ENCODE measurements at regions not wholly inside any gene's neighbourhood (a gene's known extent, or its start where the extent isn't known, plus 50 kb on each side); places are given as distances from the start of the nearest gene placed in this dataset.

DNA sequence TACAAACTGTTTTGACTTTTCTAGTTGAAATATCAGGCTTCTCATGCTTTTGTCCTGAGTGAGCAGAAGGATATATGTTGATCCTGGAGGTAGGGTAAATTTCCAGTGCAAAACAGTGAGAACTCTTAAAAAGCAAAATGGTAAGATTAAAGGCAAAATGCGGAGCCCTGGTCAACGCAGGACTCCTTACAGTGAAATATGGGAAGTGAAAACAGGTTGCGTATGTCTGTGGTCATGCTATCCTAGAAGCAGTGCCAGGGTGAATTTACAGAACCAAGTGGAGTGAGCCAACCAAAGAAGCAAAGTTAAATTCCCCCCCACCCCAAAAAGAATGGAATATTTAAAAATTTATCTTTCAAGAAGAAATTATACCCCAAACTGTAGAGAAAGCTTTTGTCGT, 256.4 kb downstream of the NR2F2 start:
- Mint-ChIP-seq H3K27ac (no peak overlapping the region), H3K4me1 (ENCODE audit: low read depth) (no peaks in the 10 kb centered on the region), H3K36me3 (ENCODE audit: low read depth) (no peaks in the 10 kb centered on the region), H3K4me3 (no peak overlapping the region), H3K9me3 (no peaks in the 10 kb centered on the region), H3K27me3 (ENCODE audit: insufficient read depth) (no peaks in the 10 kb centered on the region)
- intact Hi-C loops (cut with micrococcal nuclease) = loop anchor here (5.0 to 10.0 kb wide), 2 partner anchors 152 to 230 kb away; no protein-coding TSS in a partner anchor
- DNase-seq (ENCODE audit: low spot score) = no peak

DNA sequence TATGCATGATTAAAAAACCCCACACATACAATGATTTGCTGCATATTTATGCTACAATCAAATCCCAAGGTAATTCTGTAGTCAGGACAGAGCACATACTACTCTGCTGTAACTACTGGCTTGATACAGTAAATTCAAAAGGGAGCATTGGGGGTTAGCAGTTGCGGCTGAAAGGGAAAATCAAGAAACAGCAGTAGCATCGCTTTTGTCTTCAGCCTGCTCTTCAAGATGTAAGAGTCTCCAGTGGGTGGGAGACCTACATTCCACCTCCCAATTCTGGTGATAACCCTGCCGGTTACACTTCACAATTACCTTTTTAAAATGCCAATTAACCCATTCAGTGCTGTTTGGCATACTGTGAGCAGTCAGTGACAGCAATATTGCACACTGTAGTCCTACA, 259.4 kb downstream of the NR2F2 start:
- H3K27me3 Mint-ChIP-seq (ENCODE audit: insufficient read depth) = no peaks in the 10 kb centered on the region
- H3K4me1 Mint-ChIP-seq (ENCODE audit: low read depth) = no peaks in the 10 kb centered on the region
- no peak overlapping the region for H3K27ac Mint-ChIP-seq
- intact Hi-C loops (cut with micrococcal nuclease) = loop anchor here (5.0 to 10.0 kb wide), 2 partner anchors 155 to 233 kb away; no protein-coding TSS in a partner anchor
- H3K9me3 Mint-ChIP-seq = no peaks in the 10 kb centered on the region
- no peaks in the 10 kb centered on the region for H3K36me3 Mint-ChIP-seq (ENCODE audit: low read depth)
- no peak for DNase-seq (ENCODE audit: low spot score)
- no peak overlapping the region for H3K4me3 Mint-ChIP-seq

DNA sequence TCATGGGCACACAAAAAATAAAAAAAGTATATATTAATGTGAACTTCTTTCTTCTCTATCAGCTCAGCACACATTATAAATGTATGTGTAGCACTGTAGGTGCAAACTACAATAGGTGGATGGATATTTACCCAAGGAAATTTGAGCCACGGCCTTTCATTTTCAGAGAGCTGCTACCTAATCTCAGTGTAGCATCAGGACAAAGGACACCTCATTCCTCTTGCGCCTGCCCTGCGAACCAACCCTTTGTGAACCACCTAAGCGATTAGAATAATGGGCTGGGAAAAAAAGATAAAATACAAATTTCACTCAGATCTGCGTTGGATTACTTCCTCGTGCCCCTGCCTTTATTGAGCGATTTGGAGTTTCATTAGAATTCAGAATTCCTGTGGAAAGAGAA, 263.2 kb downstream of the NR2F2 start:
- H3K9me3 Mint-ChIP-seq = no peaks in the 10 kb centered on the region

DNA sequence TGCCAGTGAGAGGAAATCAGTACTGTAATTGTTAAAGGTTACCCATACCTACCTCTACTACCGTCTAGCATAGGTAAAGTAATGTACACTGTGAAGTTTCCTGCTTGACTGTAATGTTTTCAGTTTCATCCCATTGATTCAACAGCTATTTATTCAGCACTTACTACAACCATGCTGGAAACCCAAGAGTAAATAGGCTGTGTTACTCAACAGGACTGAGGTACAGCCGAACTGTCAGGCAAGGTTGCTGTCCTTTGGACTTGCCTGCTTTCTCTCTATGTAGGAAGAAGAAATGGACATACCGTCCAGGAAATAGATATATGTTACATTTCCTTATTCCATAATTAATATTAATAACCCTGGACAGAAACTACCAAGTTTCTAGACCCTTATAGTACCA, 265.5 kb downstream of the NR2F2 start:
- Mint-ChIP-seq H3K9me3 (no peaks in the 10 kb centered on the region), H3K4me1 (ENCODE audit: low read depth) (no peaks in the 10 kb centered on the region), H3K27ac (no peak overlapping the region), H3K36me3 (ENCODE audit: low read depth) (no peaks in the 10 kb centered on the region), H3K27me3 (ENCODE audit: insufficient read depth) (no peaks in the 10 kb centered on the region), H3K4me3 (no peak overlapping the region)
- DNase-seq (ENCODE audit: low spot score) = no peak
- intact Hi-C loops (cut with micrococcal nuclease) = no loop called here

More for the DNA sequence above, 263.2 kb downstream of the NR2F2 start:
- no peak for DNase-seq (ENCODE audit: low spot score)
- Mint-ChIP-seq H3K36me3 (ENCODE audit: low read depth) (no peaks in the 10 kb centered on the region), H3K27ac (no peak overlapping the region), H3K4me1 (ENCODE audit: low read depth) (no peaks in the 10 kb centered on the region), H3K27me3 (ENCODE audit: insufficient read depth) (no peaks in the 10 kb centered on the region), H3K4me3 (no peak overlapping the region)
- intact Hi-C loops (cut with micrococcal nuclease) = no loop called here

- Mint-ChIP-seq H3K4me3 (no peak overlapping the region), H3K4me1 (ENCODE audit: low read depth) (no peaks in the 10 kb centered on the region), H3K27me3 (ENCODE audit: insufficient read depth) (no peaks in the 10 kb centered on the region), H3K27ac (no peak overlapping the region), H3K36me3 (ENCODE audit: low read depth) (no peaks in the 10 kb centered on the region), H3K9me3 (no peaks in the 10 kb centered on the region)
- intact Hi-C loops (cut with micrococcal nuclease) = no loop called here
- no peak for DNase-seq (ENCODE audit: low spot score)
Measured at GRCh38 chr15:96598514-96598913, 268.0 kb downstream of the NR2F2 start.

DNA sequence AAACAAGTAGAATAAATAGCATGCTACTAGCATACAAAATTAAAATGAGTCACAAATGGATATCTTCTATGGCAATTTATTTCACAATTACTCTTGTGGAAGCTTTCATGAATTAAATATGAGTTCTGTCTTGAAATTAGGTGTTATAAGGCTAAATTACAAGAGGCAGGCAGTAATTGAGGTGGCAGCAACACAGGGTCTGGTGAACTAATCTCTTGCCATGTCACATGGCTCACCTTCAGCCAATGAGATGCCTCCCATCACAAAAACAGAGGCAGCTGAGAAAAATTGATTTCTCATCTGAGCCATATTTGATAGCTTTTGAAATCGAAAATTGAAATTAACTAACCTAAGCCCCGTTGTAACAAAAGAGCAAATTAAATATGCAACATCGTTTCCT, 268.8 kb downstream of the NR2F2 start:
- no peak for DNase-seq (ENCODE audit: low spot score)
- H3K9me3 Mint-ChIP-seq = no peaks in the 10 kb centered on the region
- no peak overlapping the region for H3K27ac Mint-ChIP-seq
- no peaks in the 10 kb centered on the region for H3K36me3 Mint-ChIP-seq (ENCODE audit: low read depth)
- H3K4me1 Mint-ChIP-seq (ENCODE audit: low read depth) = no peaks in the 10 kb centered on the region
- H3K27me3 Mint-ChIP-seq (ENCODE audit: insufficient read depth) = no peaks in the 10 kb centered on the region
- intact Hi-C loops (cut with micrococcal nuclease) = no loop called here
- H3K4me3 Mint-ChIP-seq = no peak overlapping the region

- no peak for DNase-seq (ENCODE audit: low spot score)
- Mint-ChIP-seq H3K9me3 (no peaks in the 10 kb centered on the region), H3K4me3 (no peak overlapping the region), H3K4me1 (ENCODE audit: low read depth) (no peaks in the 10 kb centered on the region), H3K27me3 (ENCODE audit: insufficient read depth) (no peaks in the 10 kb centered on the region), H3K27ac (no peak overlapping the region), H3K36me3 (ENCODE audit: low read depth) (no peaks in the 10 kb centered on the region)
- intact Hi-C loops (cut with micrococcal nuclease) = no loop called here
Measured at GRCh38 chr15:96600350-96600749, 269.9 kb downstream of the NR2F2 start.

- Mint-ChIP-seq H3K9me3 (no peaks in the 10 kb centered on the region), H3K36me3 (ENCODE audit: low read depth) (no peaks in the 10 kb centered on the region), H3K27me3 (ENCODE audit: insufficient read depth) (no peaks in the 10 kb centered on the region), H3K4me3 (no peak overlapping the region), H3K27ac (no peak overlapping the region), H3K4me1 (ENCODE audit: low read depth) (no peaks in the 10 kb centered on the region)
- intact Hi-C loops (cut with micrococcal nuclease) = no loop called here
- no peak for DNase-seq (ENCODE audit: low spot score)
Measured at GRCh38 chr15:96606617-96607016, 276.1 kb downstream of the NR2F2 start.

- Mint-ChIP-seq H3K9me3 (peaks cover 8% of the 10 kb centered on the region), H3K4me1 (ENCODE audit: low read depth) (no peaks in the 10 kb centered on the region), H3K27ac (no peak overlapping the region), H3K4me3 (no peak overlapping the region), H3K27me3 (ENCODE audit: insufficient read depth) (no peaks in the 10 kb centered on the region), H3K36me3 (ENCODE audit: low read depth) (no peaks in the 10 kb centered on the region)
- no peak for DNase-seq (ENCODE audit: low spot score)
- intact Hi-C loops (cut with micrococcal nuclease) = no loop called here
Measured at GRCh38 chr15:96610757-96611156, 280.3 kb downstream of the NR2F2 start.

DNA sequence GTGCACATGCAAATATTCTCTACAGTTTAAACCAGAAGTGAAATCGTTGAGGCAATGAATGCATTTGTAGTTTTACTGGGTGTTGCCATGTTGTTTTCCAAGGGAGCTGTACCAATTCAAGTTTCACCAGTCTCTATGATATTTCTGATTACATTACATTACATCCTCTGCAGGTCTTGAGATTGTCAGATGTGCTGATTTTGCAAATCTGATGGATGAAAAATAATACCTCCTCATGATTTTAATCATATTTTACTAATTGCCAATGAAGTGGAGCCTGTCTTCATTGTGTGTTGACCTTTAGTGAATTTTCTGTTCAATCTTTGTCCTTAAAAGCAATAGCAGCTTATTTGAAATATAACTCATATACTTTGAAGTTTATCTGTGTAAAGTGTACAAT, 282.4 kb downstream of the NR2F2 start:
- Mint-ChIP-seq H3K4me3 (no peak overlapping the region), H3K27ac (no peak overlapping the region), H3K4me1 (ENCODE audit: low read depth) (no peaks in the 10 kb centered on the region), H3K27me3 (ENCODE audit: insufficient read depth) (no peaks in the 10 kb centered on the region), H3K9me3 (peaks cover 11% of the 10 kb centered on the region), H3K36me3 (ENCODE audit: low read depth) (no peaks in the 10 kb centered on the region)
- DNase-seq (ENCODE audit: low spot score) = no peak
- intact Hi-C loops (cut with micrococcal nuclease) = no loop called here

- DNase-seq (ENCODE audit: low spot score) = no peak
- no peaks in the 10 kb centered on the region for H3K27me3 Mint-ChIP-seq (ENCODE audit: insufficient read depth)
- no peak overlapping the region for H3K4me3 Mint-ChIP-seq
- peaks cover 3% of the 10 kb centered on the region for H3K9me3 Mint-ChIP-seq
- no peak overlapping the region for H3K27ac Mint-ChIP-seq
- intact Hi-C loops (cut with micrococcal nuclease) = no loop called here
- no peaks in the 10 kb centered on the region for H3K4me1 Mint-ChIP-seq (ENCODE audit: low read depth)
- no peaks in the 10 kb centered on the region for H3K36me3 Mint-ChIP-seq (ENCODE audit: low read depth)
Measured at GRCh38 chr15:96619174-96619573, 288.7 kb downstream of the NR2F2 start.

- DNase-seq (ENCODE audit: low spot score) = no peak
- no peaks in the 10 kb centered on the region for H3K27me3 Mint-ChIP-seq (ENCODE audit: insufficient read depth)
- H3K4me3 Mint-ChIP-seq = no peak overlapping the region
- no peaks in the 10 kb centered on the region for H3K9me3 Mint-ChIP-seq
- no peaks in the 10 kb centered on the region for H3K36me3 Mint-ChIP-seq (ENCODE audit: low read depth)
- no peaks in the 10 kb centered on the region for H3K4me1 Mint-ChIP-seq (ENCODE audit: low read depth)
- H3K27ac Mint-ChIP-seq = no peak overlapping the region
- intact Hi-C loops (cut with micrococcal nuclease) = no loop called here
Measured at GRCh38 chr15:96622714-96623113, 292.2 kb downstream of the NR2F2 start.

DNA sequence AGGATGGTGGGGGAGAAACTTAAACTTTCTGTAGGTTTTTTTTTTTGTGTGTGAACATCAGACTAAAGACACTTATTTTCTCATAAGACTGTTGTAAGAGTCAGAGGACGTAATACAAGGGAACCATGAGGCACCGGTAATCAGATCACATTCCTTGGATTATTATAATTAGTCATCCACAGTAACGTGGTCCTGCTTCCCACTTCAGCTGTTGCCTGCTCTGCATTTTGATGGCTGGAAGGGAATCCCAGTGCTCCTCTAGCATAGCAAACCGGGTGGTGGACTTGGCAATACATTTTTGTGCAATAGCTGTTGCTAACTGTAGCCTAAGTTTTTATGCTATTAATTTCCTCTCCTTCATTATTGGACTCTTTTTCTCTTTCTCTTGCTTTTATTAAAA, 294.8 kb downstream of the NR2F2 start:
- intact Hi-C loops (cut with micrococcal nuclease) = no loop called here
- Mint-ChIP-seq H3K9me3 (no peaks in the 10 kb centered on the region), H3K27ac (no peak overlapping the region), H3K4me1 (ENCODE audit: low read depth) (no peaks in the 10 kb centered on the region), H3K36me3 (ENCODE audit: low read depth) (no peaks in the 10 kb centered on the region), H3K4me3 (no peak overlapping the region), H3K27me3 (ENCODE audit: insufficient read depth) (no peaks in the 10 kb centered on the region)
- no peak for DNase-seq (ENCODE audit: low spot score)

DNA sequence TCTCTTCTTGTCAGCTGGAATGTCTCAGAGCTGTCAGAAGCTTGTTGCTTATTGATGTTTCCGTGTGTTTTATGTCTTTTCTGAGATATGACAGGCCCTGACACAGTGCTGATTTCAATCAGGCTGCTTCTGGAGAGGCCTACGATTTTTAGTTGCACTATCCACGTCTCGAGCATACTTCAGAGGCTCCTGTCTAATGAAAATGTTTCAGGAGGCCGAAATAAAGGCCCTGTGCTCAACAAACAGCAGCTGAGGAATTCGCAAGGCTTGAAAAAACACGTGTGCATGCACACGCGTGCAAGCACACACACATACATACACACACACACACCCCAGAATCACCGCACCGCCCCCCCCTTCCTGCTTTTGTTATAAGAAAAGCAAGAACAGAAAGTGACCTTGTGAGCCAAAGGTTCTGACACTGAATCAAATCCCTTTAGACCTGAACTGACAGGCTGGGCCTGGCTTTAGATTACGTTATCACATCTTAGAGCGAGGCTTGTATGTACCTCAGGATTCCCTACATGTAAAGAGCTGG, 296.6 kb downstream of the NR2F2 start:
- no peak for DNase-seq (ENCODE audit: low spot score)
- no peak overlapping the region for H3K27ac Mint-ChIP-seq
- no peaks in the 10 kb centered on the region for H3K36me3 Mint-ChIP-seq (ENCODE audit: low read depth)
- no peaks in the 10 kb centered on the region for H3K9me3 Mint-ChIP-seq
- intact Hi-C loops (cut with micrococcal nuclease) = no loop called here
- no peaks in the 10 kb centered on the region for H3K27me3 Mint-ChIP-seq (ENCODE audit: insufficient read depth)
- H3K4me3 Mint-ChIP-seq = no peak overlapping the region
- H3K4me1 Mint-ChIP-seq (ENCODE audit: low read depth) = no peaks in the 10 kb centered on the region
